OCI-LY3 (cell line): ENCODE measurements at regions not wholly inside any gene's neighbourhood (a gene's known extent, or its start where the extent isn't known, plus 50 kb on each side); places are given as distances from the start of the nearest gene placed in this dataset.

ENCODE experiments used
- CTCF ChIP-seq: fragments of 200-600, 300-600 bp; sonication (generic); IDR thresholded peaks from 2 replicates; pipeline ENCODE4 v1.5.1; 2014; ENCODE audit warnings: antibody characterized with exemption, low read length, low read depth
- EZH2phosphoT487 ChIP-seq: fragments of 200-600 bp; shearing (Covaris generic); IDR thresholded peaks from 2 replicates; pipeline ENCODE4 v1.6.1; 2018; ENCODE audit warnings: antibody characterized with exemption, mixed run types, low read depth

- TF ChIP-seq CTCF (no peak), EZH2phosphoT487 (no peak)
Measured at GRCh38 chr6:139430899-139431601, 56.6 kb upstream of the CITED2 start.
